HG02884 (cell line): ENCODE measurements at regions not wholly inside any gene's neighbourhood (a gene's known extent, or its start where the extent isn't known, plus 50 kb on each side); places are given as distances from the start of the nearest gene placed in this dataset.
"Not testable (repeated sequence)": the region's sequence is repeated elsewhere in the genome, so short reads cannot be mapped to it uniquely, and the experiment has no call there.

ENCODE experiments used
- ATAC-seq: cut with Tn5 transposase; IDR thresholded peaks from one replicate; pipeline ENCODE4 v1.9.1; 2021; ENCODE audit warnings: mild to moderate bottlenecking, moderate library complexity; ENCODE audit not compliant: unreplicated experiment

GRCh38 chr14:43326501-43327407, 1180.3 kb downstream of the FSCB start:
- ATAC-seq = not testable (repeated sequence)

- no peak for ATAC-seq
These were observed 1190.7 kb downstream of the FSCB start for GRCh38 chr14:43316427-43316826.

- ATAC-seq = no peak
These were observed 1193.4 kb downstream of the FSCB start for GRCh38 chr14:43313719-43314118.

GRCh38 chr14:43308421-43309110, 1198.5 kb downstream of the FSCB start:
- ATAC-seq = no peak

- ATAC-seq = no peak
These were observed 1199.2 kb downstream of the FSCB start for GRCh38 chr14:43307836-43308235.

GRCh38 chr14:43306053-43306452, 1201.0 kb downstream of the FSCB start:
- ATAC-seq = no peak

- ATAC-seq = no peak
These were observed 1209.3 kb downstream of the FSCB start for GRCh38 chr14:43297794-43298193.

- not testable (repeated sequence) for ATAC-seq
These were observed 1211.0 kb downstream of the FSCB start for GRCh38 chr14:43296061-43296460.

GRCh38 chr14:43285575-43285974, 1221.5 kb downstream of the FSCB start:
- ATAC-seq = no peak

GRCh38 chr14:43260056-43260455, 1247.0 kb downstream of the FSCB start:
- no peak for ATAC-seq

GRCh38 chr14:43258396-43258795, 1248.7 kb downstream of the FSCB start:
- no peak for ATAC-seq

- ATAC-seq = not testable (repeated sequence)
These were observed 1250.1 kb downstream of the FSCB start for GRCh38 chr14:43256996-43257395.

- no peak for ATAC-seq
These were observed 1254.2 kb downstream of the FSCB start for GRCh38 chr14:43252866-43253265.

GRCh38 chr14:43249591-43249990, 1257.5 kb downstream of the FSCB start:
- ATAC-seq = no peak

- no peak for ATAC-seq
These were observed 1258.0 kb downstream of the FSCB start for GRCh38 chr14:43249116-43249515.

GRCh38 chr14:43247877-43248276, 1259.2 kb downstream of the FSCB start:
- ATAC-seq = no peak

- no peak for ATAC-seq
These were observed 1262.9 kb downstream of the FSCB start for GRCh38 chr14:43244142-43244625.

GRCh38 chr14:43243168-43243567, 1263.9 kb downstream of the FSCB start:
- no peak for ATAC-seq

- no peak for ATAC-seq
These were observed 1274.8 kb downstream of the FSCB start for GRCh38 chr14:43232261-43232660.

GRCh38 chr14:43215524-43215923, 1291.6 kb downstream of the FSCB start:
- ATAC-seq = no peak

- ATAC-seq = no peak
These were observed 1299.9 kb downstream of the FSCB start for GRCh38 chr14:43207189-43207588.

GRCh38 chr14:43204816-43205215, 1302.3 kb downstream of the FSCB start:
- no peak for ATAC-seq
